Fibroblast of peridontal ligament (primary cell): ENCODE measurements at regions not wholly inside any gene's neighbourhood (a gene's known extent, or its start where the extent isn't known, plus 50 kb on each side); places are given as distances from the start of the nearest gene placed in this dataset.
A peak's percentile ranks its signal among the peaks of the same experiment; 100 is the strongest.

Experiments used
- DNase-seq: peaks from one replicate; pipeline ENCODE4 v3.0.0-alpha.2; 2010; ENCODE audit errors: extremely low read depth

- DNase-seq = no peak
Observed at GRCh38 chr1:168455764-168456163, 88.0 kb downstream of the XCL2 start.

DNA sequence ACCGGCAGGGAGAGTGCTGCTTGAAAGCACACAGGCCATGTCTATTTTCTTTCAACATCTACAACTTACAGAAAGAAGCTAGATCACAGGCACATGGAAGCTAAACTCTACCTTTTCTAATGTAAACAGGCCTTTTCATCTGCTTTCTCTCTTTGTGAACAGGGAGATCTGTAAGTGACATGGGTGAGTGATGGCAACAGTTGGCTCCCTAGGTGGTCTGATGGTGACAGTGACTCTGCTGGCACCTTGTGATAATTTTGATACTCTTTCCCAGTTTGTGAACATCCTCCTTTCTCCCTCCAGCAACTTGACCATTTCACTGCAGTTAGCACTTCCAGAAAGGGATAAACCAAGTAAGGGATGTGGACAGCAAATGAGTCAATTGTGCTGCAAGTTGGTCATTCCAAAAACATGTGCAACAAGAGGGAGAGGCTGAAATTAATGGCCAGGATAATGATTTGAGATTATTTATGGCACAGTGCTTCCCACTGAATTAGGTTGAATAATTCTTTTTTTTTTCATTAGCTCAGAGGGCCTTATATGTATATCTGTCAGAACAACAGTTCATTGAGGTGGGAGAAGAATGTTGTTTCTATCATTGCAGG lies 89.5 kb downstream of the XCL2 start:
- DNase-seq = peak; percentile 23

DNA sequence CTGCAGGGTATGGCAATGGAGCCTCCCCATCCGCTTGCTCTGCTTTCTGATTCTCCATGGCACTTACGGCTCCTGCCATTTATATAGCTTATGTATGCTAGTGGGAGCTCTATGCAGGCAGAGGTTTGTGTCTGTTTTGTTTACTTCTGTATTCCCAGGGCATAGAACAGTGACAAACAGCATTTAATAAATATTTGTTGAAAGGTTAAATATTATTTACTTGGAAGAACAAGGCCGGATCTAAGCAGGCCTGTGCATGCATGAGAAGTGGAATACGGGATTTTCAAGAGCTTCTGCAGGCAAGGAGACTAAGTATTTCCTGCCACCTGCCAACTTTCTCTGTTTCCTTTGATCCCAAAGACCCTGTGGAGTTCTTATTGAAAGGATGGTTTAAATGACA lies 90.7 kb downstream of the XCL2 start:
- no peak for DNase-seq

DNA sequence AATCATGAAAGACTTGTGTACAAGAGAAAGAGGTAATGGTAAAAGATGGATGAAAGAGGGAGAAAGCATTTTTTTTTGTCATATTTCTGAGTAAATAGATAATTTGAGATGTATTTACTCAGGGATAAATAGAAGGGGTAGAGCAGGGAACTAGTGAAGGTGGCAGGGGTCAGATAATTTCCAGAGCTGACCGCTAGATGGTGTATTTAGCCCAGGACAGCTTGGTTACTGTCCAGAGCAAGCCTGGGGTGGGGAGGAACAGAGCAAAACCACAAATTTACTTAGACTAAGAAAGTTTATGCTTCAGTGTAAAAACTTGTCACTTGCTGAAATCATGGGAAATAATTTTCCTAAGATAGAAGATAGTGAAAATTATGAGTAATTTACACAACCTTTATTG lies 91.5 kb downstream of the XCL2 start:
- DNase-seq = no peak

DNA sequence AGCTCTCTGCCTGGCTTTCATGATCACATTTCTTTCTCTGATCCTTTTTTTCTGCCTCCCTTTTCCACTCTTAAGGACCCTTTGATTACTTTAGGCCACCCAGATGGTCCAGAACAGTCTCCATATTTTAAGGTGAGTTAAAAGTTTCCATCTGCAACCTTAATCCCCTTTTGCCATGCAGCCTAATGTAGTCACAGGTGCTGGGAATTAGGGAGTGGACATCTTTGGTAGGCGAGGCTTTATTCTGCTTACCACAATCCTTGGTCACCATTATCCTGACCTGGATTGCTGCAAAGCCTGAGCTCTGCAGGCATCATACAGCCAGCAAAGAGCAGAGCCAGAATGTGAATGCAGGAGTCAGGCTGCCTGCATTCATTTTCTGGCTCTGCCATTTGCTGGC lies 95.9 kb downstream of the XCL2 start:
- DNase-seq = no peak

- no peak for DNase-seq
Observed at GRCh38 chr1:168446081-168446480, 97.7 kb downstream of the XCL2 start.

DNA sequence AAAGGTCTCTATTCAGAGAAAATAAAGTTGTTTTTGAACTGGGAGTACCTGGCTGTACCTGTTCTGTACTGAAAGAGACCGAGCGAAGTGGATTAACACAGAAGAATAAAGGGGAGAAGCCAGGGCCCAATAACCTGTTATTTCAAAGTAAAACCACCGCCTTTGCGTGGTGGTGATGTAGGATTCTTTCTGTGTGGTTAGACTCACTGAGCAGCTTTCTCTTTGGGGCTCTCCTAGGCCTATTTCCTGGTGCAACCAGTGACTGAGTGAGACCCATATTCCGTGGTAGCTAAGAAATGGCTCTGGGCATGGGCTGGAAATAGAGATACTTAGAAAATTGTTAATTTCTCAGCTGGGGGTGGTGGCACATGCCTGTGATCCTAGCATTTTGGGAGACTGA lies 99.9 kb downstream of the XCL2 start:
- no peak for DNase-seq

GRCh38 chr1:168443356-168443755 lies 100.4 kb downstream of the XCL2 start:
- no peak for DNase-seq

DNA sequence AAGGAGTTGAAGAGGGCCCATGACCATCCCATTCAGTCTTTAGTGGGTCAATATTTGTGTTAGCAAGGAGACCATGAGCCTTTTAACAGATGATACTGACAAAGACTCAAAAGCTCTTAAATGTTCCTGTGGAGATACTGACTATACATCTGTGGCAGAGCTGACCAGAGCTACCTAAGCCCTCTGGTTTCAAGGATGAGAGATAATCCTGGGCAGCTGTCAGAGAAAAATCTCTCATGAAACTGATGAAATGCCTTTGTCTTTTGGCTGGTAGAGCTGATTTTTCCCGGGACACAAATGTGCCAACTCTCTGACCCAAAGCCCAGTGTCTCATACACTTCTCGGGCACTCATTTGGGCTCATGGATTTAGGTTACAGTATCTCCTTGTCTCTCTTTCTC lies 100.9 kb downstream of the XCL2 start:
- DNase-seq = no peak

DNA sequence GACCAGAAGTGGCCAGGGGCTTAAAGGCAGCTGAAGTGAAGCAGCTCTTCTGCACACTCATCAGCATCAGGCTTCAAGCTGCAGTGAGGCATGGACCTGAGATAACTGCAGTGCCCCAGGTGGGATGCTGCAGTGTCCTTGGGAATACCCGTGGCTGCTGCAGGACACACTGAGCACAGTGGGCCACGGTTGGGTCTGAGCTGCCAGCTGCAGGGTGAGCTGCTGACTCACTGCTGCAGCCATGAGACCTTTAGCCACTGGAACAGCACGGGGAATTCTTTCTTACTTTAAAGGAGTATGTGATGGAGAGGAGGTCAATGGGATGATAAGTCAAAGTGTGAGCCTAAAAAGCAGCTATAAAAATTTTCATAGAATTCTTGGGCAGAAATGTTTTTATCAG lies 102.1 kb downstream of the XCL2 start:
- no peak for DNase-seq

- DNase-seq = peak; percentile 89
Observed at GRCh38 chr1:168439456-168440375, 104.1 kb downstream of the XCL2 start.

DNA sequence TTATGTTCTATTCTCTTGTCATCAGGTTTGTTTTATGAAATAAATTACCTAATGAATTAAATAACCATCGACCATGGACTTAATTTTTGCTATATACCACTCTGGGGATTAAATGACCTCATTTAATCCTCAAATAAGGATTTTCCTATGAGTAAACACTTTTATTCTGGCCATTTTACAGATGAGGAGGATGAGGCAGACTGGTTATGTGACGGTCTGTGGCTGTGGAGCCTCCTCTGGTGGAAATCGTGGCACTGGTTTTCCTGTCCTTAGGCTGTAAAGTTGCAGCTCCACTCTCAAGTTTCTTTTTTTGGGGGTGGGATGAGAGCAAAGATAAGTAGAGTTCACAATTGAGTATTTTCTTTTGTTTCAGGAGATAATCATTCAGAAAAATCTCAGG lies 105.2 kb downstream of the XCL2 start:
- no peak for DNase-seq

DNA sequence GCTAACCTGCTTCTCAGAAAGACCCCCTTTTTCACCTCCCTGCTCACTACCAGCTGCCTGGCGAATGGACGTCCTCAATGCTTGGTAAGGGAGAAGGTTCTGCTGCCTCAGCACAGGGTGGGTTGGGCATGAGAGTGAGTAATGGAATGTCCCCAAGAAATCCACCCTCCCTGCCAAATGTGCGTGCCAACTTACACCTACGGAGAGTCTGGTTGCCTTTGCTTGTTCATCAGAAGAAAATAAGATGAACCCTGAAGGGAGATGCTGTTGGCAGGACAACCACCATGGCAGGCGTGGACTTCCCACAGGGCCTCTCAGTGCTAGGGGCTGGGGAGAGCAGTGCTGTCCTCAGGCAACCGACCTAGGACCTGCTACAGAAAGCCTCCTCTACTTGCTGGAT lies 106.0 kb downstream of the XCL2 start:
- DNase-seq = no peak

- DNase-seq = no peak
Observed at GRCh38 chr1:168435439-168435838, 108.4 kb downstream of the XCL2 start.

DNA sequence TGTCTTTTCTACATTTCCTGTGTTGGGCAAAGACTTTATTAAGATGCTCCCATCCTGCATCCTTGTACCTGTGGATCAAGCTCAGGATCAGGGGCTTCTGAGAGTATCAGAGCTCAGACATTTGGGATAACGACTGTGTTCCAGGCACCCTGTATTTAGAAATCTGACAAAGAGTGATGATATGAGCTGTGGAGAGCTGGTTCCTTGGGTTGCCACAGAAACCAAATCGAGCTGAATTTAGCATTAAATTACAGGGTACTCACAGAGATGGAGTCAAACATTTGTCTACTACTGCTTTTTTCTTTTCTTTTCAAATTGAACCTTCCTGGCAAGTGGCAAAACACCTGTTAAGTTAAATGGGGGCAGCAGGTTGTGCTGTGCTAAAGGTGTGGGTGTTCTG lies 110.6 kb downstream of the XCL2 start:
- DNase-seq = no peak

DNA sequence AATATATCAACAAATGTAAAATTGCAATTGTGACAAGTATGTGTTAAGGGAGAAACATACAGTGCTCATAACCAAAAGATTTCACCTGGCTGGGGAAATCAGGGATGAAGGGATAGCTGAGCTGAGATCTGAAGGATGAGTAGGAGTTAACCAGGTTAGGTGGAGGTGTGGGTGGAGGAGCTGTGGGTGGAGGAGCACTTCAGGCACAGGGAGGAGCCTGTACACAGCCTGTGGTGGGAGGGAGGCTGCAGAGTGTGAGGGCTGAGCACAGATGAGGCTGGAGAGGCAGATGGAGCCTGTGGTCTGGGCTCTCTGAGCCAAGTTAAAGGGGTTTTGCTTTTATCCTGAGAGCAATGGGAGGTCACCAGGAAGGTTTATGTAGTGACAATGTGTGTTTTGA lies 111.9 kb downstream of the XCL2 start:
- DNase-seq = no peak

DNA sequence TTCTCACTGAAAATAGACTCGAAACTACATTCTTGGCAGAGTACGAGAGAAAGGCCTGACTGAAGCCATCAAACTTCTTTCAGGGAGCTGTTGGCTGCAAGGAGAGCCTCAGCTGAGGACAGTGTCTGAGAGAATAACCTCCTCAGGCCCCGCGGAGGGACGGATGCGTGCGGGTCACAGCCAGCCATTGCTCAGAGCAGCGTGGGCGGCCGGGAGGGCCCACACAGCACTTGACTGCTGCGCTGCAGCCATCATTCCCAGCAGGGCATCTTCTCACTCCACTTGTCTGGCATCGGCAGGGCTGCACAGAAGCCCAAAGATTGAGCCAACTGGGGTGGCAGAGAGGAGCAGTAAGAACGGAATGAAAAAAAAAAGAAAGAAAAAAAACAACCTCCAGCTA lies 113.5 kb downstream of the XCL2 start:
- DNase-seq = no peak

DNA sequence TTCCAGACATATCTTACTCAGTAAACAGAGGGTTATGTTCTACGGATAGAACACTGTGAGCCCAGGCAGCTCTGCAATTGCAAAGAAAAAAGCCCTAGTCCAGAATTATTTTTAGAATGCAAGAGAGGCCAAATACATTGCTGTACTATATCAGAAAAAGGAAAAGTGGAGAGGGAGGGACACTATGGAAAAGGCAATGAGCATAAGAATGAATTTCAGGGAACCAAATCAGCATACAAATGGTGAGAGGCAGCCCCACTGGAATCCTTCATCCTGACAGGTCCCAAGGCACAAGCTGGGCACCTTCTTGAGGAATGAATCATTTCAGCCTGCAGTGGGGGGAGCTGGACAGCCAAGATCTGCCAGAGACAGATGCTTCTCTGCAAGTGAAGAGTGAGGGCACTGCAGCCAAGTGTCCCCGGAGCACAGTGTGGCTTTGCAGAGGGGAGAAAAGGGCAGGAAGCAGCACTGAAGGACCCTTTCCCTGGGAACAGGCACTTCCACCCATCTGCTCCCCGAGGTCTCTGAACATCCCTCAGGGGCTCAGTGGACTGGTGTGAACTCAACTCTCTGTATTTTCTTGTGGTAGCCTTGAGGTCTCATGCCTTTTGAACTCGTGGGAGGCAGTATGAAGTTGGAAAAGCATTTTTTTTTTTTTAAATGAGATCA lies 115.6 kb downstream of the XCL2 start:
- DNase-seq = peak; percentile 28

DNA sequence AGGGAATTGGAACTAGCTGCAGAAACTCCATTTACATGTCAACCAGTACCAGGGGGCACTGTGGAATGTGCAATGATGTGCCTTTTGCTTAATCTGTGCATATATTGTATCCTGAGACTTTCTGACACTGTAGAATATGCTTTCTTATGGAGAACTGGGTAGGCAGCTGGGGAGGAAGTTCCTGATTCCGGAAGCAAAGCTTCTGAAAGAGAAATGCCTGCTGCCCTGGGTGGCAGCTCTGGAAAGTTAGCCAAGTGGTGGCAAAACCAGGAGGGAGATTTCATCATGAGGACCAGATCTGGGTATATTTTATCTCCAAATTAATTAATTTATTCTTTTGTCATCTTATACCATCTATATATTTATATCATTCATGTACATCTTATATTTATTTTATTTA lies 116.7 kb downstream of the XCL2 start:
- no peak for DNase-seq

- no peak for DNase-seq
Observed at GRCh38 chr1:168424281-168424680, 119.5 kb downstream of the XCL2 start.

GRCh38 chr1:168422203-168422847 lies 121.5 kb downstream of the XCL2 start:
- DNase-seq = peak; percentile 7

GRCh38 chr1:168421399-168422004 lies 122.3 kb downstream of the XCL2 start:
- DNase-seq = no peak
